HEK293 (cell line): ENCODE measurements at regions not wholly inside any gene's neighbourhood (a gene's known extent, or its start where the extent isn't known, plus 50 kb on each side); places are given as distances from the start of the nearest gene placed in this dataset.

Experiments used
- CTCF ChIA-PET: fragments of 350-600 bp; formaldehyde crosslinking; extraction: SDS; loops from one replicate; lab custom pipeline; 2021; ENCODE audit warnings: antibody characterized with exemption; lab: Yijun Ruan, JAX
- POLR2A ChIA-PET: fragments of 300-600 bp; formaldehyde crosslinking; extraction: SDS; loops from one replicate; lab custom pipeline; 2020; ENCODE audit warnings: antibody characterized with exemption, inconsistent platforms; lab: Yijun Ruan, JAX
- H3K27ac ChIP-seq: fragments of 200-500 bp; sonication (Bioruptor generic); 2 replicates; pipeline ENCODE4 v1.5.1; 2014; ENCODE audit warnings: low read depth, low read length, control low read depth, inconsistent platforms; ENCODE audit errors: extremely low read depth
- H3K36me3 ChIP-seq, 2 experiments: fragments of 200-500 bp in 1 of 2; sonication (Bioruptor generic) in 1 of 2; 1 replicate in 1 of 2; 2 replicates in 1 of 2; pipeline ENCODE4 v1.5.1; 2014 to 2017; ENCODE audit warnings: inconsistent platforms in 2 of 2, low read length in 2 of 2; ENCODE audit not compliant: control insufficient read depth in 2 of 2, insufficient read depth in 1 of 2
- H3K4me1 ChIP-seq: fragments of 200-500 bp; sonication (Bioruptor generic); 2 replicates; pipeline ENCODE4 v1.5.1; 2014; ENCODE audit warnings: mild to moderate bottlenecking, low read length, inconsistent platforms; ENCODE audit not compliant: control insufficient read depth, insufficient read depth
- H3K4me3 ChIP-seq: 2 replicates; pipeline ENCODE4 v1.5.1; 2011; ENCODE audit warnings: low read depth, mild to moderate bottlenecking, control low read depth, low read length, moderate library complexity
- H3K9me3 ChIP-seq: fragments of 200-500 bp; sonication (Bioruptor generic); 2 replicates; pipeline ENCODE4 v1.5.1; 2014; ENCODE audit warnings: low read depth, low read length, inconsistent platforms; ENCODE audit not compliant: control insufficient read depth, insufficient read depth
- GLIS1 ChIP-seq: fragments of 450-650 bp; formaldehyde crosslinking; IDR thresholded peaks from 2 replicates; pipeline ENCODE4 v1.5.1; 2016; ENCODE audit warnings: missing biosample characterization, missing genetic modification characterization
- REST ChIP-seq: fragments of 450-650 bp; formaldehyde crosslinking; IDR thresholded peaks from 2 replicates; pipeline ENCODE4 v1.5.1; 2016; ENCODE audit warnings: missing biosample characterization, missing genetic modification characterization
- SP3 ChIP-seq: fragments of 450-650 bp; formaldehyde crosslinking; IDR thresholded peaks from 2 replicates; pipeline ENCODE4 v1.5.1; 2016; ENCODE audit warnings: missing biosample characterization, missing genetic modification characterization
- SP7 ChIP-seq: fragments of 450-650 bp; formaldehyde crosslinking; IDR thresholded peaks from 2 replicates; pipeline ENCODE4 v1.5.1; 2016; ENCODE audit warnings: missing biosample characterization, missing genetic modification characterization
- ZBTB20 ChIP-seq: fragments of 450-650 bp; formaldehyde crosslinking; IDR thresholded peaks from 2 replicates; pipeline ENCODE4 v1.5.1; 2016; ENCODE audit warnings: missing biosample characterization, missing genetic modification characterization
- ZFP41 ChIP-seq: fragments of 450-650 bp; formaldehyde crosslinking; IDR thresholded peaks from 2 replicates; pipeline ENCODE4 v1.5.1; 2016; ENCODE audit warnings: missing biosample characterization, missing genetic modification characterization, borderline replicate concordance
- ZNF148 ChIP-seq: fragments of 450-650 bp; formaldehyde crosslinking; IDR thresholded peaks from 2 replicates; pipeline ENCODE4 v1.5.0; 2017; ENCODE audit warnings: missing biosample characterization, missing genetic modification characterization, borderline replicate concordance
- ZNF280D ChIP-seq: fragments of 450-650 bp; formaldehyde crosslinking; IDR thresholded peaks from 2 replicates; pipeline ENCODE4 v1.5.1; 2016; ENCODE audit warnings: missing biosample characterization, missing genetic modification characterization
- ZNF423 ChIP-seq: fragments of 450-650 bp; formaldehyde crosslinking; IDR thresholded peaks from 2 replicates; pipeline ENCODE4 v1.5.1; 2016; ENCODE audit warnings: missing biosample characterization, missing genetic modification characterization
- ZNF626 ChIP-seq: fragments of 450-650 bp; sonication (Bioruptor Pico); formaldehyde crosslinking; IDR thresholded peaks from 2 replicates; pipeline ENCODE4 v1.5.1; 2018; ENCODE audit warnings: missing biosample characterization, missing genetic modification characterization, inconsistent platforms
- ZNF629 ChIP-seq: fragments of 450-650 bp; formaldehyde crosslinking; IDR thresholded peaks from 2 replicates; pipeline ENCODE4 v1.5.1; 2017; ENCODE audit warnings: missing biosample characterization, missing genetic modification characterization
- ZNF701 ChIP-seq: fragments of 450-650 bp; formaldehyde crosslinking; IDR thresholded peaks from 2 replicates; pipeline ENCODE4 v1.5.1; 2016; ENCODE audit warnings: missing biosample characterization, missing genetic modification characterization
- ZNF785 ChIP-seq: fragments of 450-650 bp; formaldehyde crosslinking; IDR thresholded peaks from 2 replicates; pipeline ENCODE4 v1.5.1; 2016; ENCODE audit warnings: missing biosample characterization, missing genetic modification characterization
- ZSCAN5A ChIP-seq: fragments of 450-650 bp; formaldehyde crosslinking; IDR thresholded peaks from 2 replicates; pipeline ENCODE4 v1.5.1; 2016; ENCODE audit warnings: missing biosample characterization, missing genetic modification characterization

GRCh38 chr5:158026304-158027031, 167.5 kb upstream of the CLINT1 start (continued):
- no peak for TF ChIP-seq ZNF148 (tag by site-specific recombination)
- no peak for TF ChIP-seq REST

- H3K36me3 ChIP-seq = no peaks in the 10 kb centered on the region
- CTCF ChIA-PET = interaction anchor here (0.6 kb wide), 1 partner anchor 31 kb away, joined by 3 read pairs; no protein-coding TSS in a partner anchor
- no peaks in the 10 kb centered on the region for H3K9me3 ChIP-seq
- H3K4me1 ChIP-seq = peaks cover 6% of the 10 kb centered on the region; the same call in 1 of the 2 replicates
- TF ChIP-seq ZNF280D = no peak
- TF ChIP-seq SP3 = no peak
- no peak for TF ChIP-seq ZFP41 (tag by site-specific recombination)
- POLR2A ChIA-PET = no interaction called here
- H3K4me3 ChIP-seq = no peak overlapping the region
- H3K27ac ChIP-seq = no peak overlapping the region
These were observed 164.3 kb upstream of the CLINT1 start for GRCh38 chr5:158023266-158023665.

- no peaks in the 10 kb centered on the region for H3K9me3 ChIP-seq
- H3K4me3 ChIP-seq = no peak overlapping the region
- no peaks in the 10 kb centered on the region for H3K36me3 ChIP-seq
- TF ChIP-seq ZNF701 (tag by site-specific recombination) = no peak
- TF ChIP-seq ZNF629 = no peak
- TF ChIP-seq SP7 (tag by site-specific recombination) = 0 out of 2 replicates have a peak, but pooled peaks have one; percentile 27
- no peak for TF ChIP-seq ZSCAN5A (tag by site-specific recombination)
- TF ChIP-seq ZNF423 = no peak
- TF ChIP-seq ZNF626 (tag by site-specific recombination) = no peak
- TF ChIP-seq ZNF785 (tag by site-specific recombination) = no peak
- TF ChIP-seq GLIS1 (tag by site-specific recombination) = no peak
- TF ChIP-seq ZBTB20 (tag by site-specific recombination) = peak; percentile 58; the same call in 1 of the 2 replicates
- TF ChIP-seq, all 188 proteins: peak for 2
- ChIA-PET CTCF (interaction anchor here (0.6 kb wide), 1 partner anchor 31 kb away, joined by 3 read pairs; no protein-coding TSS in a partner anchor), POLR2A (no interaction called here)
- Histone ChIP-seq H3K4me1 (peaks cover 5% of the 10 kb centered on the region; the same call in 1 of the 2 replicates), H3K27ac (no peak overlapping the region)
These were observed 163.9 kb upstream of the CLINT1 start for GRCh38 chr5:158022837-158023236.
